GM12878 (cell line): ENCODE measurements at regions not wholly inside any gene's neighbourhood (a gene's known extent, or its start where the extent isn't known, plus 50 kb on each side); places are given as distances from the start of the nearest gene placed in this dataset.

Source experiments
- ATAC-seq: fragments of 200-7000 bp; cut with Tn5 transposase; 3 replicates; pipeline ENCODE4 v1.9.1; 2020; ENCODE audit warnings: mild to moderate bottlenecking, moderate library complexity
- BruUV-seq: library from RNA; stranded (reverse); fragments of 400-500 nt; replicated peaks from 2 replicates; lab custom pipeline; 2021; lab: Mats Ljungman, UMichigan
- CTCF ChIA-PET: fragments of 300-600 bp; sonication (Branson Sonifier 250); formaldehyde crosslinking; extraction: SDS; loops from one replicate; lab custom pipeline; 2021; ENCODE audit warnings: inconsistent platforms; lab: Yijun Ruan, JAX
- POLR2A ChIA-PET: fragments of 350-600 bp; formaldehyde crosslinking; extraction: SDS; loops from one replicate; lab custom pipeline; 2021; ENCODE audit warnings: inconsistent platforms; lab: Charles Lee
- RAD21 ChIA-PET: fragments of 300-600 bp; sonication (Branson Sonifier 250); formaldehyde crosslinking; loops from one replicate; lab custom pipeline; 2023; ENCODE audit warnings: antibody characterized with exemption; ENCODE audit not compliant: unreplicated experiment; lab: Charles Lee
- SMC1A ChIA-PET: fragments of 300-600 bp; sonication (Branson Sonifier 250); formaldehyde crosslinking; loops from one replicate; lab custom pipeline; 2023; ENCODE audit not compliant: unreplicated experiment, uncharacterized antibody; lab: Charles Lee
- DNase-seq: peaks from one replicate; pipeline ENCODE4 v3.0.0-alpha.2; 2011; ENCODE audit warnings: low read depth, low spot score
- FAIRE-seq: peaks from 3 replicates; lab custom pipeline; 2011; peaks lifted over from hg19 to GRCh38; lab: Jason Lieb, UNC
- H2AFZ ChIP-seq: 2 replicates; pipeline ENCODE4 v1.6.0; 2011; ENCODE audit warnings: low read depth, low read length, control low read depth; ENCODE audit not compliant: control insufficient read depth
- H3K27ac ChIP-seq: 2 replicates; pipeline ENCODE4 v1.5.1; 2011; ENCODE audit warnings: control low read depth; ENCODE audit not compliant: control insufficient read depth, insufficient read depth
- H3K27me3 ChIP-seq, 2 experiments: replicated peaks in 1 of 2; 2 replicates each; pipeline versions ENCODE4 v1.6.0 to v1.6.1; 2011; ENCODE audit warnings: low read length in 1 of 2; ENCODE audit not compliant: control insufficient read depth in 2 of 2, insufficient read depth in 2 of 2
- H3K36me3 ChIP-seq, 2 experiments: 2 replicates each; pipeline ENCODE4 v1.5.1; 2011; ENCODE audit warnings: low read length in 1 of 2; ENCODE audit not compliant: control insufficient read depth in 2 of 2, insufficient read depth in 2 of 2
- H3K4me1 ChIP-seq: 2 replicates; pipeline ENCODE4 v1.6.1; 2011; ENCODE audit warnings: mild to moderate bottlenecking, low read length, moderate library complexity, mixed read lengths; ENCODE audit not compliant: control insufficient read depth, insufficient read depth
- H3K4me2 ChIP-seq: 2 replicates; pipeline ENCODE4 v1.6.0; 2011; ENCODE audit warnings: control low read depth; ENCODE audit not compliant: control insufficient read depth, insufficient read depth
- H3K4me3 ChIP-seq: fragments of 200-600 bp; sonication (generic); 2 replicates; pipeline ENCODE4 v1.5.1; 2016
- H3K79me2 ChIP-seq: 2 replicates; pipeline ENCODE4 v1.6.0; 2011; ENCODE audit warnings: low read length; ENCODE audit not compliant: control insufficient read depth, insufficient read depth
- H3K9ac ChIP-seq: 2 replicates; pipeline ENCODE4 v1.8.0; 2011; ENCODE audit warnings: low read length, control low read depth, mixed read lengths; ENCODE audit not compliant: control insufficient read depth, insufficient read depth
- H3K9me3 ChIP-seq: replicated peaks from 3 replicates; pipeline ENCODE4 v1.5.1; 2011; ENCODE audit warnings: mild to moderate bottlenecking, low read length; ENCODE audit not compliant: control insufficient read depth, insufficient read depth
- H4K20me1 ChIP-seq: 2 replicates; pipeline ENCODE4 v1.6.0; 2011; ENCODE audit not compliant: control insufficient read depth, insufficient read depth
- BHLHE40 ChIP-seq, 2 experiments: fragments of 450-650 bp in 1 of 2; IDR thresholded peaks; 2 replicates each; pipeline ENCODE4 v1.6.1; 2011 to 2017; ENCODE audit warnings: low read depth in 2 of 2, borderline replicate concordance in 1 of 2, improper control_type of control experiment in 1 of 2, low read length in 1 of 2, mild to moderate bottlenecking in 1 of 2
- CBX3 ChIP-seq: fragments of 200-600 bp; sonication (generic); IDR thresholded peaks from 2 replicates; pipeline ENCODE4 v1.6.1; 2016; ENCODE audit warnings: low read depth, borderline replicate concordance
- CHD4 ChIP-seq: fragments of 200-600 bp; sonication (generic); IDR thresholded peaks from 2 replicates; pipeline ENCODE4 v1.6.1; 2016; ENCODE audit warnings: mild to moderate bottlenecking
- EGR1 ChIP-seq, 2 experiments: IDR thresholded peaks; 1 replicate in 1 of 2; 2 replicates in 1 of 2; pipeline ENCODE4 v1.6.1; 2011 to 2012; ENCODE audit warnings: low read depth in 2 of 2, low read length in 2 of 2, borderline replicate concordance in 1 of 2, mild to moderate bottlenecking in 1 of 2, moderate library complexity in 1 of 2
- HSF1 ChIP-seq: fragments of 150-350 bp; IDR thresholded peaks from 2 replicates; pipeline ENCODE4 v1.6.1; 2014; ENCODE audit warnings: mild to moderate bottlenecking, low read depth, low read length
- MEF2A ChIP-seq: IDR thresholded peaks from 2 replicates; pipeline ENCODE4 v1.6.1; 2011; ENCODE audit warnings: low read depth, mild to moderate bottlenecking, low read length, moderate library complexity; ENCODE audit not compliant: insufficient read depth
- NFIC ChIP-seq: IDR thresholded peaks from 2 replicates; pipeline ENCODE4 v1.6.1; 2012; ENCODE audit warnings: low read depth, mild to moderate bottlenecking, inconsistent platforms, low read length, moderate library complexity
- PML ChIP-seq: IDR thresholded peaks from 2 replicates; pipeline ENCODE4 v1.6.1; 2012; ENCODE audit warnings: low read length, inconsistent platforms
- POLR2A ChIP-seq: IDR thresholded peaks from 2 replicates; pipeline ENCODE4 v1.6.1; 2011; ENCODE audit warnings: low read depth, mild to moderate bottlenecking, low read length
- RBBP5 ChIP-seq: fragments of 200-600 bp; sonication (generic); conservative IDR thresholded peaks from 2 replicates; pipeline ENCODE4 v1.6.1; 2016
- WRNIP1 ChIP-seq: IDR thresholded peaks from 2 replicates; pipeline ENCODE4 v1.6.1; 2011; ENCODE audit warnings: low read depth, low read length, improper control_type of control experiment, borderline replicate concordance
- ZBED1 ChIP-seq: IDR thresholded peaks from 2 replicates; pipeline ENCODE4 v1.6.1; 2016; ENCODE audit warnings: borderline replicate concordance
- ZNF687 ChIP-seq: fragments of 450-650 bp; IDR thresholded peaks from 2 replicates; pipeline ENCODE4 v1.6.1; 2017; ENCODE audit warnings: mild to moderate bottlenecking, moderate library complexity
- WGBS: methylation state at CpG from one replicate; pipeline ENCODE4 v1.1.6; 2016; ENCODE audit warnings: low lambda C conversion rate; ENCODE audit not compliant: insufficient replicate concordance, insufficient coverage; ENCODE audit errors: missing lambda C conversion rate; 5-methylcytosine and 5-hydroxymethylcytosine counted together
- in situ Hi-C: fragments of 300-500 bp; cut with MboI; formaldehyde crosslinking; loops from 9 replicates; pipeline ENCODE4 v1.14.3; 2018; ENCODE audit warnings: mixed read lengths
- intact Hi-C: fragments of 100-400 bp; cut with micrococcal nuclease; formaldehyde crosslinking; loops from one replicate; pipeline ENCODE4 v1.14.2; 2022; ENCODE audit not compliant: unreplicated experiment

- in situ Hi-C loops (no loop called here), intact Hi-C loops (no loop called here)
- FAIRE-seq (no peak), ATAC-seq (no peak), DNase-seq (no peak)
- Histone ChIP-seq H3K4me1 (no peaks in the 10 kb centered on the region), H4K20me1 (no peaks in the 10 kb centered on the region), H3K9ac (no peak overlapping the region), H3K27me3 (no peaks in the 10 kb centered on the region), H3K36me3 (no peaks in the 10 kb centered on the region), H3K9me3 (no peaks in the 10 kb centered on the region), H3K79me2 (no peaks in the 10 kb centered on the region), H3K4me3 (no peak overlapping the region), H2AFZ (no peak overlapping the region), H3K27ac (no peak overlapping the region), H3K4me2 (no peak overlapping the region)
- RAD21 ChIA-PET = no interaction called here
- 0% methylated on average over 2 of the region's 2 CpGs for WGBS
- POLR2A ChIA-PET = no interaction called here
- TF ChIP-seq WRNIP1 = no peak
- no peak for TF ChIP-seq ZBED1
- no peak for TF ChIP-seq ZNF687
- no peak for TF ChIP-seq RBBP5
- no peak for TF ChIP-seq HSF1
- no peak for TF ChIP-seq PML
- no peak for TF ChIP-seq CHD4
- TF ChIP-seq BHLHE40 (IDR thresholded peaks at IDR 0.05; ENCODE audit: borderline replicate concordance in 1 of 2, low read depth in 2 of 2, low read length in 1 of 2) = no peak
- no peak for TF ChIP-seq MEF2A
- TF ChIP-seq CBX3 = no peak
- no peak for TF ChIP-seq NFIC
- no peak for TF ChIP-seq EGR1 (IDR thresholded peaks at IDR 0.05; ENCODE audit: borderline replicate concordance in 1 of 2, low read depth in 2 of 2, low read length in 2 of 2)
- no peak for TF ChIP-seq POLR2A
- SMC1A ChIA-PET = interaction anchor here (1.5 kb wide), 1 partner anchor 236 kb away, joined by 3 read pairs; no protein-coding TSS in a partner anchor
- CTCF ChIA-PET = no interaction called here
- BruUV-seq = no TSS peak
Measured at GRCh38 chr4:176616151-176616550, 176.6 kb downstream of the VEGFC start.
